ENCODE measurements at regions not wholly inside any gene's neighbourhood (a gene's known extent, or its start where the extent isn't known, plus 50 kb on each side); places are given as distances from the start of the nearest gene placed in this dataset.

DNA sequence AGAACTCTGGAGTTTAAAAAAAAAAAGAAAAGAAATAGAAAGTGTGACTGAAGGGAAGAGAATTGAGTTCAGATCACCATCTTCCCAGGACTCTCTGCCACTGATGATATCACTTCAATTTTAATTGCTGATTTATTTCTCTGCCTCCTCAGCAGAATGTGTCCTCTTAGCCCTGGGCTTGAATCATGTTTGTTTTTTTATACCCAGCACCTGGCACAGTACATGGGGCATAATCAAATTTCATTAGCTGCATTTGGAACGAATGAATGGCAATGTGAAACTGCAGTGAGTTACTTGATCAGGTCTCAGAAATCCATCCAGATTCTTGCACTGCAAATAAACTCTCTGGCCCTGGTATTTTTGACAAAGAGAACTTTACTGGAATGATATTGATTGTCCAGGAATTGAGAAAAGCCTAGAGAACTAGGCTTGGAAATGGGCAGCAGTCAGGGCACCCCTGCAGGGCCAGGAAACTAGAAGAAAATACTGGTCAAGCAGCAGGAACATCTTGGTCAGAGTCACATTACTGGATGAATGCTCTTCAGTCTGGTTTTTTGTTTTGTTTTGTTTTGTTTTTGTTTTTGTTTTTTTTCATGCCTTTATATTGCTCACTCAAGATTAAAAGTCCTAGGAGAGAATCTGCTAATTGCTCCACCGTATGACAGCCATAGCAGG lies 103.8 kb upstream of the FAM78B start:
- TF ChIP-seq, protein P1, sequence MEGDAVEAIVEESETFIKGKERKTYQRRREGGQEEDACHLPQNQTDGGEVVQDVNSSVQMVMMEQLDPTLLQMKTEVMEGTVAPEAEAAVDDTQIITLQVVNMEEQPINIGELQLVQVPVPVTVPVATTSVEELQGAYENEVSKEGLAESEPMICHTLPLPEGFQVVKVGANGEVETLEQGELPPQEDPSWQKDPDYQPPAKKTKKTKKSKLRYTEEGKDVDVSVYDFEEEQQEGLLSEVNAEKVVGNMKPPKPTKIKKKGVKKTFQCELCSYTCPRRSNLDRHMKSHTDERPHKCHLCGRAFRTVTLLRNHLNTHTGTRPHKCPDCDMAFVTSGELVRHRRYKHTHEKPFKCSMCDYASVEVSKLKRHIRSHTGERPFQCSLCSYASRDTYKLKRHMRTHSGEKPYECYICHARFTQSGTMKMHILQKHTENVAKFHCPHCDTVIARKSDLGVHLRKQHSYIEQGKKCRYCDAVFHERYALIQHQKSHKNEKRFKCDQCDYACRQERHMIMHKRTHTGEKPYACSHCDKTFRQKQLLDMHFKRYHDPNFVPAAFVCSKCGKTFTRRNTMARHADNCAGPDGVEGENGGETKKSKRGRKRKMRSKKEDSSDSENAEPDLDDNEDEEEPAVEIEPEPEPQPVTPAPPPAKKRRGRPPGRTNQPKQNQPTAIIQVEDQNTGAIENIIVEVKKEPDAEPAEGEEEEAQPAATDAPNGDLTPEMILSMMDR (optimal IDR thresholded peaks at IDR 0.05 in 1 of 3, IDR thresholded peaks at IDR 0.05 in 1 of 3, conservative IDR thresholded peaks at IDR 0.05 in 1 of 3; ENCODE audit: extremely low read depth in 1 of 3, insufficient read depth in 2 of 3, low read length in 3 of 3), result no peak
- TF ChIP-seq EZH2 (IDR thresholded peaks at IDR 0.05; ENCODE audit: low read length), result no peak
